ENCODE measurements at regions not wholly inside any gene's neighbourhood (a gene's known extent, or its start where the extent isn't known, plus 50 kb on each side); places are given as distances from the start of the nearest gene placed in this dataset.
"Not testable (repeated sequence)": the region's sequence is repeated elsewhere in the genome, so short reads cannot be mapped to it uniquely, and the experiment has no call there.

- DNase-seq (ENCODE audit: low read depth, low spot score): no peak
Observed at GRCh38 chr17:33895491-33895890, 359.6 kb upstream of the CCL2 start.

- DNase-seq (ENCODE audit: low read depth, low spot score): no peak
Observed at GRCh38 chr17:33896263-33896662, 358.8 kb upstream of the CCL2 start.

GRCh38 chr17:33901085-33901484 is 354.0 kb upstream of the CCL2 start:
- no peak for DNase-seq (ENCODE audit: low read depth, low spot score)

GRCh38 chr17:33902901-33903449 is 352.1 kb upstream of the CCL2 start:
- DNase-seq (ENCODE audit: low read depth, low spot score): no peak

GRCh38 chr17:33904476-33904875 is 350.6 kb upstream of the CCL2 start:
- DNase-seq (ENCODE audit: low read depth, low spot score): no peak

- DNase-seq (ENCODE audit: low read depth, low spot score): no peak
Observed at GRCh38 chr17:33905338-33905800, 349.7 kb upstream of the CCL2 start.

- DNase-seq (ENCODE audit: low read depth, low spot score): no peak
Observed at GRCh38 chr17:33908363-33909064, 346.6 kb upstream of the CCL2 start.

- no peak for DNase-seq (ENCODE audit: low read depth, low spot score)
Observed at GRCh38 chr17:33910200-33910857, 344.8 kb upstream of the CCL2 start.

GRCh38 chr17:33914125-33914524 is 341.0 kb upstream of the CCL2 start:
- DNase-seq (ENCODE audit: low read depth, low spot score): no peak

GRCh38 chr17:33922971-33923370 is 332.1 kb upstream of the CCL2 start:
- DNase-seq (ENCODE audit: low read depth, low spot score): no peak

- DNase-seq (ENCODE audit: low read depth, low spot score): no peak
Observed at GRCh38 chr17:33924104-33924503, 331.0 kb upstream of the CCL2 start.

GRCh38 chr17:33925649-33926048 is 329.4 kb upstream of the CCL2 start:
- DNase-seq (ENCODE audit: low read depth, low spot score): no peak

- no peak for DNase-seq (ENCODE audit: low read depth, low spot score)
Observed at GRCh38 chr17:33927732-33928133, 327.4 kb upstream of the CCL2 start.

GRCh38 chr17:33929181-33929724 is 325.8 kb upstream of the CCL2 start:
- DNase-seq (ENCODE audit: low read depth, low spot score): no peak

- DNase-seq (ENCODE audit: low read depth, low spot score): not testable (repeated sequence)
Observed at GRCh38 chr17:33931148-33931814, 323.8 kb upstream of the CCL2 start.

- DNase-seq (ENCODE audit: low read depth, low spot score): no peak
Observed at GRCh38 chr17:33932996-33933395, 322.1 kb upstream of the CCL2 start.

GRCh38 chr17:33933576-33933975 is 321.5 kb upstream of the CCL2 start:
- DNase-seq (ENCODE audit: low read depth, low spot score): no peak

- DNase-seq (ENCODE audit: low read depth, low spot score): no peak
Observed at GRCh38 chr17:33934696-33935095, 320.4 kb upstream of the CCL2 start.

GRCh38 chr17:33935822-33936221 is 319.3 kb upstream of the CCL2 start:
- DNase-seq (ENCODE audit: low read depth, low spot score): no peak

GRCh38 chr17:33936764-33937163 is 318.3 kb upstream of the CCL2 start:
- no peak for DNase-seq (ENCODE audit: low read depth, low spot score)

GRCh38 chr17:33939959-33940358 is 315.1 kb upstream of the CCL2 start:
- DNase-seq (ENCODE audit: low read depth, low spot score): no peak

GRCh38 chr17:33940769-33941370 is 314.2 kb upstream of the CCL2 start:
- no peak for DNase-seq (ENCODE audit: low read depth, low spot score)

All from brain pericyte (primary cell).